ENCODE measurements at regions not wholly inside any gene's neighbourhood (a gene's known extent, or its start where the extent isn't known, plus 50 kb on each side); places are given as distances from the start of the nearest gene placed in this dataset.

DNA sequence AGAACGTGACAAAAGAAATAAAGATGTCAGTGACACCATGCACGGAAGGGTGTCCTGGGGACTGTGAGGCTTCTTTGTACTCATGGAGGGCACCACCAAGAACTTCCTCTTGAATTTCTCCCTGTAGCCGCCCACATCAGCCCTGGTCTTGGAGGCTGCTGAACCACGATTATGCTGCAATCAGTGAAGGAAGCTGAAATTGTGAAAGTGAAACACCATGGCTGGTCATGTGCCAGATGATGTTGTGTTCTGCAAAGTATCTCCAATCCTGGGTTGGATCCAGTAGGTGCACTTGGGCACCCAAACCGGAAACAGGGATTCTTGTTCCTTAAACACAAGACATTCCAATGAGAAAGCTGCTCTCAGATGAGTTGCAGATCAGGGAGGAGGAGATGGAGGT, 104.4 kb upstream of the GOLGA6L6 start:
- H3K4me3 ChIP-seq (ENCODE audit: low read depth in 2 of 2, low read length in 1 of 2) = no peak overlapping the region
- no peak overlapping the region for H3K4me2 ChIP-seq
- no peaks in the 10 kb centered on the region for H3K4me1 ChIP-seq (ENCODE audit: control insufficient read depth in 1 of 2, insufficient read depth in 2 of 2, low read depth in 1 of 2, low read length in 1 of 2)
- peaks cover 40% of the 10 kb centered on the region for H3K27me3 ChIP-seq (ENCODE audit: insufficient read depth)
- TF ChIP-seq GABPA (IDR thresholded peaks at IDR 0.05; ENCODE audit: low read depth) (no peak), MXI1 (IDR thresholded peaks at IDR 0.05; ENCODE audit: low read depth, low read length) (no peak)
- H4K20me1 ChIP-seq (ENCODE audit: insufficient read depth) = no peaks in the 10 kb centered on the region
- WGBS (ENCODE audit: low lambda C conversion rate) = 4% methylated on average over 5 of the region's 5 CpGs
- H3K9ac ChIP-seq = no peak overlapping the region
- no peaks in the 10 kb centered on the region for H3K9me3 ChIP-seq
- H3K27ac ChIP-seq (ENCODE audit: low read depth in 2 of 2, low read length in 1 of 2) = no peak overlapping the region
- CTCF ChIA-PET = interaction anchor here (1.2 kb wide), 1 partner anchor 13 kb away, joined by 4 read pairs; no protein-coding TSS in a partner anchor
- H3K9me2 ChIP-seq = no peaks in the 10 kb centered on the region
- POLR2A ChIA-PET = no interaction called here
- no peaks in the 10 kb centered on the region for H3K79me2 ChIP-seq (ENCODE audit: insufficient read depth)
- no peak for DNase-seq
- 0 out of 2 replicates have a peak overlapping the region, but pooled peaks have one; percentile 6 for H2AFZ ChIP-seq (ENCODE audit: low read depth)
- H3F3A ChIP-seq (replicated peaks; ENCODE audit: insufficient read depth) = no peaks in the 10 kb centered on the region
- no peaks in the 10 kb centered on the region for H3K36me3 ChIP-seq (replicated peaks in 1 of 2; ENCODE audit: control insufficient read depth in 1 of 2, insufficient read depth in 2 of 2, low read length in 1 of 2)

DNA sequence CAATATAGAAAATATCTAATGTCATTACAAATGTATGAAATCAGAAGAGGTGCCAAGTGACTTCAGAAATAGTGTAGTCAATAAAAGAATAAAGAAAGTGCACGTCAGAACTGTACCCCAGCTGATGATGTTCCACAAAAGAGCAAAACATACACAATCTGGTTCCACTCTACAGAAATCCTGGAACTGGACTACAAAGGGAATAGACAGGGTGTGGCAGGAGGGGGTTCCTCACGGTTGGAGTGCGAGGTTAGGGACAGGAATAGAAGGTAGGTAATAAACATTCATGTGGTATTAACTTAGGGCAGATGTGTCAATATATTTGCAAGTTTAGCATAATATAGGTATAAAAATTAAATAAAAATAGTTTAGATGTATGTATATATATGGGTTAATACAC, 103.3 kb upstream of the GOLGA6L6 start:
- Histone ChIP-seq H3K36me3 (replicated peaks in 1 of 2; ENCODE audit: control insufficient read depth in 1 of 2, insufficient read depth in 2 of 2, low read length in 1 of 2) (no peaks in the 10 kb centered on the region), H3K4me3 (ENCODE audit: low read depth in 2 of 2, low read length in 1 of 2) (no peak overlapping the region), H3K4me1 (ENCODE audit: control insufficient read depth in 1 of 2, insufficient read depth in 2 of 2, low read depth in 1 of 2, low read length in 1 of 2) (no peaks in the 10 kb centered on the region), H3K9me2 (no peaks in the 10 kb centered on the region), H3K4me2 (no peak overlapping the region), H3K27me3 (ENCODE audit: insufficient read depth) (peaks cover 40% of the 10 kb centered on the region), H4K20me1 (ENCODE audit: insufficient read depth) (no peaks in the 10 kb centered on the region), H3F3A (replicated peaks; ENCODE audit: insufficient read depth) (no peaks in the 10 kb centered on the region), H3K9me3 (no peaks in the 10 kb centered on the region), H3K9ac (no peak overlapping the region), H3K27ac (ENCODE audit: low read depth in 2 of 2, low read length in 1 of 2) (no peak overlapping the region), H3K79me2 (ENCODE audit: insufficient read depth) (no peaks in the 10 kb centered on the region), H2AFZ (ENCODE audit: low read depth) (no peak overlapping the region)
- ChIA-PET POLR2A (no interaction called here), CTCF (interaction anchor here (1.1 kb wide), 1 partner anchor 639 kb away, joined by 5 read pairs; no protein-coding TSS in a partner anchor)
- 4% methylated on average over 3 of the region's 3 CpGs for WGBS (ENCODE audit: low lambda C conversion rate)
- DNase-seq = no peak
- TF ChIP-seq TAF1 (IDR thresholded peaks at IDR 0.05; ENCODE audit: borderline replicate concordance, low read depth, low read length) = no peak
- no peak for TF ChIP-seq GABPA (IDR thresholded peaks at IDR 0.05; ENCODE audit: low read depth)
- TF ChIP-seq, protein P1, sequence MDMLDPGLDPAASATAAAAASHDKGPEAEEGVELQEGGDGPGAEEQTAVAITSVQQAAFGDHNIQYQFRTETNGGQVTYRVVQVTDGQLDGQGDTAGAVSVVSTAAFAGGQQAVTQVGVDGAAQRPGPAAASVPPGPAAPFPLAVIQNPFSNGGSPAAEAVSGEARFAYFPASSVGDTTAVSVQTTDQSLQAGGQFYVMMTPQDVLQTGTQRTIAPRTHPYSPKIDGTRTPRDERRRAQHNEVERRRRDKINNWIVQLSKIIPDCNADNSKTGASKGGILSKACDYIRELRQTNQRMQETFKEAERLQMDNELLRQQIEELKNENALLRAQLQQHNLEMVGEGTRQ (IDR thresholded peaks at IDR 0.05; ENCODE audit: borderline replicate concordance, low read depth, low read length) = no peak
- TF ChIP-seq FOXJ3 (CRISPR knock-in tag; IDR thresholded peaks at IDR 0.05) = no peak
- TF ChIP-seq MXI1 (IDR thresholded peaks at IDR 0.05; ENCODE audit: low read depth, low read length) = no peak
- TF ChIP-seq MEF2A (IDR thresholded peaks at IDR 0.05; ENCODE audit: borderline replicate concordance, low read depth) = no peak
- no peak for TF ChIP-seq EP300 (IDR thresholded peaks at IDR 0.05; ENCODE audit: borderline replicate concordance in 1 of 2, low read depth in 1 of 2, low read length in 1 of 2)
- TF ChIP-seq, protein P2, sequence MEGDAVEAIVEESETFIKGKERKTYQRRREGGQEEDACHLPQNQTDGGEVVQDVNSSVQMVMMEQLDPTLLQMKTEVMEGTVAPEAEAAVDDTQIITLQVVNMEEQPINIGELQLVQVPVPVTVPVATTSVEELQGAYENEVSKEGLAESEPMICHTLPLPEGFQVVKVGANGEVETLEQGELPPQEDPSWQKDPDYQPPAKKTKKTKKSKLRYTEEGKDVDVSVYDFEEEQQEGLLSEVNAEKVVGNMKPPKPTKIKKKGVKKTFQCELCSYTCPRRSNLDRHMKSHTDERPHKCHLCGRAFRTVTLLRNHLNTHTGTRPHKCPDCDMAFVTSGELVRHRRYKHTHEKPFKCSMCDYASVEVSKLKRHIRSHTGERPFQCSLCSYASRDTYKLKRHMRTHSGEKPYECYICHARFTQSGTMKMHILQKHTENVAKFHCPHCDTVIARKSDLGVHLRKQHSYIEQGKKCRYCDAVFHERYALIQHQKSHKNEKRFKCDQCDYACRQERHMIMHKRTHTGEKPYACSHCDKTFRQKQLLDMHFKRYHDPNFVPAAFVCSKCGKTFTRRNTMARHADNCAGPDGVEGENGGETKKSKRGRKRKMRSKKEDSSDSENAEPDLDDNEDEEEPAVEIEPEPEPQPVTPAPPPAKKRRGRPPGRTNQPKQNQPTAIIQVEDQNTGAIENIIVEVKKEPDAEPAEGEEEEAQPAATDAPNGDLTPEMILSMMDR (IDR thresholded peaks at IDR 0.05) = no peak
- no peak for TF ChIP-seq NFIC (IDR thresholded peaks at IDR 0.05; ENCODE audit: borderline replicate concordance)
- TF ChIP-seq SMC3 (IDR thresholded peaks at IDR 0.05; ENCODE audit: low read depth, low read length) = no peak
- TF ChIP-seq, protein P3, sequence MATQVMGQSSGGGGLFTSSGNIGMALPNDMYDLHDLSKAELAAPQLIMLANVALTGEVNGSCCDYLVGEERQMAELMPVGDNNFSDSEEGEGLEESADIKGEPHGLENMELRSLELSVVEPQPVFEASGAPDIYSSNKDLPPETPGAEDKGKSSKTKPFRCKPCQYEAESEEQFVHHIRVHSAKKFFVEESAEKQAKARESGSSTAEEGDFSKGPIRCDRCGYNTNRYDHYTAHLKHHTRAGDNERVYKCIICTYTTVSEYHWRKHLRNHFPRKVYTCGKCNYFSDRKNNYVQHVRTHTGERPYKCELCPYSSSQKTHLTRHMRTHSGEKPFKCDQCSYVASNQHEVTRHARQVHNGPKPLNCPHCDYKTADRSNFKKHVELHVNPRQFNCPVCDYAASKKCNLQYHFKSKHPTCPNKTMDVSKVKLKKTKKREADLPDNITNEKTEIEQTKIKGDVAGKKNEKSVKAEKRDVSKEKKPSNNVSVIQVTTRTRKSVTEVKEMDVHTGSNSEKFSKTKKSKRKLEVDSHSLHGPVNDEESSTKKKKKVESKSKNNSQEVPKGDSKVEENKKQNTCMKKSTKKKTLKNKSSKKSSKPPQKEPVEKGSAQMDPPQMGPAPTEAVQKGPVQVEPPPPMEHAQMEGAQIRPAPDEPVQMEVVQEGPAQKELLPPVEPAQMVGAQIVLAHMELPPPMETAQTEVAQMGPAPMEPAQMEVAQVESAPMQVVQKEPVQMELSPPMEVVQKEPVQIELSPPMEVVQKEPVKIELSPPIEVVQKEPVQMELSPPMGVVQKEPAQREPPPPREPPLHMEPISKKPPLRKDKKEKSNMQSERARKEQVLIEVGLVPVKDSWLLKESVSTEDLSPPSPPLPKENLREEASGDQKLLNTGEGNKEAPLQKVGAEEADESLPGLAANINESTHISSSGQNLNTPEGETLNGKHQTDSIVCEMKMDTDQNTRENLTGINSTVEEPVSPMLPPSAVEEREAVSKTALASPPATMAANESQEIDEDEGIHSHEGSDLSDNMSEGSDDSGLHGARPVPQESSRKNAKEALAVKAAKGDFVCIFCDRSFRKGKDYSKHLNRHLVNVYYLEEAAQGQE (IDR thresholded peaks at IDR 0.05; ENCODE audit: low read depth, low read length) = no peak
- no peak for TF ChIP-seq ELF1 (IDR thresholded peaks at IDR 0.05)
- TF ChIP-seq, protein P4, sequence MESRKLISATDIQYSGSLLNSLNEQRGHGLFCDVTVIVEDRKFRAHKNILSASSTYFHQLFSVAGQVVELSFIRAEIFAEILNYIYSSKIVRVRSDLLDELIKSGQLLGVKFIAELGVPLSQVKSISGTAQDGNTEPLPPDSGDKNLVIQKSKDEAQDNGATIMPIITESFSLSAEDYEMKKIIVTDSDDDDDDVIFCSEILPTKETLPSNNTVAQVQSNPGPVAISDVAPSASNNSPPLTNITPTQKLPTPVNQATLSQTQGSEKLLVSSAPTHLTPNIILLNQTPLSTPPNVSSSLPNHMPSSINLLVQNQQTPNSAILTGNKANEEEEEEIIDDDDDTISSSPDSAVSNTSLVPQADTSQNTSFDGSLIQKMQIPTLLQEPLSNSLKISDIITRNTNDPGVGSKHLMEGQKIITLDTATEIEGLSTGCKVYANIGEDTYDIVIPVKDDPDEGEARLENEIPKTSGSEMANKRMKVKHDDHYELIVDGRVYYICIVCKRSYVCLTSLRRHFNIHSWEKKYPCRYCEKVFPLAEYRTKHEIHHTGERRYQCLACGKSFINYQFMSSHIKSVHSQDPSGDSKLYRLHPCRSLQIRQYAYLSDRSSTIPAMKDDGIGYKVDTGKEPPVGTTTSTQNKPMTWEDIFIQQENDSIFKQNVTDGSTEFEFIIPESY (IDR thresholded peaks at IDR 0.05; ENCODE audit: borderline replicate concordance, low read depth) = no peak
- TF ChIP-seq FOXM1 (IDR thresholded peaks at IDR 0.05; ENCODE audit: low read depth) = no peak

Data from SK-N-SH (cell line).